Activated T-helper 1 cell treated with anti-CD3 and anti-CD28 coated beads, Interleukin-12 subunit alpha, Interleukin-12 subunit beta, Interleukin-2, Interleukin-4 antibody, amounts not matched to agents 30 ng/mL and 10 ng/mL and 1 ng/mL, durations not matched to agents 14 hours and 24 hours and 36 hours (primary cell): ENCODE measurements at regions not wholly inside any gene's neighbourhood (a gene's known extent, or its start where the extent isn't known, plus 50 kb on each side); places are given as distances from the start of the nearest gene placed in this dataset.

Experiments used
- DNase-seq: peaks from one replicate; pipeline ENCODE4 v3.0.0; 2021; ENCODE audit warnings: low spot score
- H3K27ac Mint-ChIP-seq: one replicate; pipeline ENCODE4 v1.8.0; 2021; ENCODE audit warnings: mild to moderate bottlenecking, mixed read lengths
- H3K27me3 Mint-ChIP-seq: one replicate; pipeline ENCODE4 v1.8.0; 2022; ENCODE audit warnings: mild to moderate bottlenecking, moderate library complexity, mixed read lengths; ENCODE audit not compliant: insufficient read depth
- H3K36me3 Mint-ChIP-seq: one replicate; pipeline ENCODE4 v1.8.0; 2021; ENCODE audit warnings: low read depth, mixed read lengths
- H3K4me1 Mint-ChIP-seq: one replicate; pipeline ENCODE4 v1.8.0; 2021; ENCODE audit warnings: low read depth, mixed read lengths
- H3K4me3 Mint-ChIP-seq: one replicate; pipeline ENCODE4 v1.8.0; 2021; ENCODE audit warnings: mild to moderate bottlenecking, moderate library complexity, mixed read lengths
- H3K9me3 Mint-ChIP-seq: one replicate; pipeline ENCODE4 v1.8.0; 2021; ENCODE audit warnings: mixed read lengths
- intact Hi-C: fragments of 100-400 bp; cut with micrococcal nuclease; formaldehyde crosslinking; loops from one replicate; pipeline ENCODE4 v1.15.1; 2024

DNA sequence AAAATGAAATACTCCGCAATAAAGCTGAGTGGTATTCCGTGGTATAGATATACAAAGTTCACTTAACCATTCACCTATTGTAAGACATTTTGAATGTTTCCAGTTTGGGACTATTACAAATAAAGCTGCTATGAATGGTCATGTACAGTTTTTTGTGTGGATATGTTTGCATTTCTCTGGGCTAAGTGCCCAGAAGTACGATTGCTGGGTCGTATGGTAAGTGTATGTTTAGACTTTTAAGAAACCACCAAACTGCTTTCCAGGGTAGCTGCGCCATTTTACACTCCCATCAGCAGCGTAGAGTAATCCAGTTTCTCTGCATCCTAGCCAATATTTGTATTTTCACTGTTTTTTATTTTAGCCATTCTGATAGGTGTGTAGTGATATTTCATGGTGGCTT, 208.4 kb upstream of the TLE3 start:
- intact Hi-C loops: no loop called here
- H3K4me1 Mint-ChIP-seq: peaks cover 9% of the 10 kb centered on the region
- H3K27ac Mint-ChIP-seq: no peak overlapping the region

DNA sequence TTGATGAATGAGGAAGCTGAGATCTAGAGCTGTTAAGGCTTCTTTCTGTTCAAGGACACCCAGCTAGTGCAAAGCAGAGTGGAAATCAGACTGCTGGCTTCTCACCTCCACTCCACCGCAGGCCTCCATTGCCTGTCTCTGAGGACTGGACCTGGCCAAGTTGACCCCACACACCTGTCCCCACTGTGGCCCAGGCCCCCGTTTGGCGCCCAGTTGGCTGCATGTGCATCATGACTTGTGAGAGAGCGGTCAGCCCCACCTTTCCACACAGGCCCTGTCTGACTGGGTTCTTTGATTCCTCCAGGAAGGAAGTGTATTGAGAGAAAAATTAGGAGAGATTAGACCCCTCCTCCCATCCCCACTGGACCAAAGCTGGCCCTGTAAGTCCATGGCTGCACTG, 206.3 kb upstream of the TLE3 start:
- H3K4me1 Mint-ChIP-seq: peaks cover 19% of the 10 kb centered on the region
- H3K36me3 Mint-ChIP-seq: no peaks in the 10 kb centered on the region
- no peak overlapping the region for H3K27ac Mint-ChIP-seq
- intact Hi-C loops: loop anchor here (5.0 kb wide), 3 partner anchors 547 to 732 kb away; no protein-coding TSS in a partner anchor
- H3K27me3 Mint-ChIP-seq: peaks cover 17% of the 10 kb centered on the region
- DNase-seq: no peak
- H3K9me3 Mint-ChIP-seq: no peaks in the 10 kb centered on the region
- no peak overlapping the region for H3K4me3 Mint-ChIP-seq

More for the DNA sequence above, 208.4 kb upstream of the TLE3 start:
- Mint-ChIP-seq H3K27me3 (peaks cover 21% of the 10 kb centered on the region), H3K4me3 (no peak overlapping the region), H3K36me3 (no peaks in the 10 kb centered on the region), H3K9me3 (no peaks in the 10 kb centered on the region)
- DNase-seq: no peak

DNA sequence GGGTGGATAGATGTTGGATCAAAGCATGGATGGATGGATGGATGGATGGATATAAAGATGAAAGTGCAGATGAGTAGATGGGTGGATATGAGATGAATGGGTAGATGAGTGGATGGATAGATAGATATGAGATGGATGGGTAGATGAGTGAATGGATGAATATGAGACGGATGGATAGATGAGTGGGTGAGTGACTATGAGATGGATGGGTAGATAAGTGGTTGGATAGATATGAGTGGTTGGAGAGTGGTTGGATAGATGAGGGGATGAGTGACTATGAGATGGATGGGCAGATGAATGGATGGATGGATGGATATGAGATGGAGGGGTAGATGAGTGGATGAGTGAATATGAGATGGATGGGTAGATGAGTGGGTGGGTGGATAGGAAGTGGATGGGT, 204.6 kb upstream of the TLE3 start:
- DNase-seq: no peak
- H3K27ac Mint-ChIP-seq: no peak overlapping the region

DNA sequence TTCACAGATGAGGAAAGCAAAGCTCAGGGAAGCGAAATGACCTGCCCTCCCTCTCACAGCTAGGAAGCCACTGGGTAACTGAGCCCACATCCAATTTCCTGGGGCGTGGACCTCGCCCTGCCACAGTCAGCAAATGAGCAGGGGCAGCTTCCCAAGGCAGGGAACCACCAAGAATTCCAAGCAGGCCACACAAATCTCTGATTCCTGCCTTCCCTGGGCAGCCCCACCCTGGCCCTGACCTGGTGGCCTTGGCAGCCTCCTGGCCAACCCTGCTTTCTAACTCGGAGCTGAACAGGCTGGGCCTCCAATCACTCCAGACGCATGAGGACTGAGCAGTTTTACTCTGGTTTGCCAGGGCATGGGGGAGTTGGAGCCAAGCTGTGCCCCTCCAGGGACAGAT, 203.7 kb upstream of the TLE3 start:
- Mint-ChIP-seq H3K4me1 (peaks cover 9% of the 10 kb centered on the region), H3K27me3 (peaks cover 21% of the 10 kb centered on the region), H3K27ac (no peak overlapping the region), H3K4me3 (no peak overlapping the region), H3K36me3 (no peaks in the 10 kb centered on the region), H3K9me3 (no peaks in the 10 kb centered on the region)
- DNase-seq: no peak
- intact Hi-C loops: loop anchor here (2.0 to 5.0 kb wide), 4 partner anchors 203 to 729 kb away; no protein-coding TSS in a partner anchor

More for the DNA sequence above, 204.6 kb upstream of the TLE3 start:
- intact Hi-C loops: loop anchor here (5.0 kb wide), 3 partner anchors 545 to 730 kb away; no protein-coding TSS in a partner anchor
- Mint-ChIP-seq H3K4me3 (no peak overlapping the region), H3K9me3 (no peaks in the 10 kb centered on the region), H3K36me3 (no peaks in the 10 kb centered on the region), H3K27me3 (peaks cover 16% of the 10 kb centered on the region), H3K4me1 (peaks cover 9% of the 10 kb centered on the region)

DNA sequence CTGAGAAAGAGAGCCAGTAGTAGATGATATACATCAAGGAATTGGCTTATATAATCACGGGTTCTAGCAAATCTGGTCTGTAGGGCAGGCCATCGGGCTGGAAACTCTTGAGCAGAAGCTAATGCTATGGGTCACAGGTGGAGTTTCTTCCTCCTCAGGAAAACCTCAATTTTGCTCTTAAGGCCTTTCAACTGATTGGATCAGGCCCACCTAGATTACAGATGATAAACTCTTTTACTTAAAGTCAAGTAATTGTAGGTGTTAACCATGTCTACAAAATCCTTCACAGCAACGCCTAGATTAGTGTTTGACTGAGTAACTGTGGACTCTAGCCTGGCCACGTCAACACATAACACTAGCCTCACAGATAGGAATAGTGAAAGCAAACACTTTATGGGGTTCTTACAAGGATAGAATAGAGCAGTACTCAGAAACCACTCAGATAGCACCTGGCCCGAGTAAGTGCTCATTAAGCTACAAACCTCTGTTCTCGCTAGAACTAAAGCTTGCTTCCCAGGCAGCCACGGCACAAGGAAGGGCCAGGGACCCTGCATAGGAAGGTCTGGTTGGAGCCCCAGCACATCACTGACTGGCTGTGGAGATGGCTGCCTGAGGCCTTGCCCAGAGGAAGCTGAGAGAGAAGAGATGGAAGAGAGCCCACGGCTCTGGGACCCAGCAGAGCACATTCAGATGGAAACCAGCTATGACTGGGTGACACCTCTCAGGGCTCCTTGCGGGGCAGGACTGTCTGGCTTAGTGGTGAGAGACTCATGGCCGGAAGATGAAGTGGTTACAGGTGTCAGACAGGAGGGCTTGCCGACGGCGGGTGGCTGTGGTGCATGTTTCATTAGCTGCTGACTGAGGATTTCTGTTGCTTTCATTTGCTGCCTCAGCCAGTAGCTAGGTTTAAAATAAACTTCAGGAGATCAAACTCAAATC, 202.5 kb upstream of the TLE3 start:
- intact Hi-C loops: loop anchor here (1.0 to 5.0 kb wide), 8 partner anchors 42 to 728 kb away; no protein-coding TSS in a partner anchor
- no peaks in the 10 kb centered on the region for H3K36me3 Mint-ChIP-seq
- peak; percentile 71 for DNase-seq
- H3K27me3 Mint-ChIP-seq: peaks cover 22% of the 10 kb centered on the region
- H3K4me1 Mint-ChIP-seq: peaks cover 9% of the 10 kb centered on the region
- peak overlapping the region; percentile 24 for H3K27ac Mint-ChIP-seq
- H3K4me3 Mint-ChIP-seq: no peak overlapping the region
- no peaks in the 10 kb centered on the region for H3K9me3 Mint-ChIP-seq

DNA sequence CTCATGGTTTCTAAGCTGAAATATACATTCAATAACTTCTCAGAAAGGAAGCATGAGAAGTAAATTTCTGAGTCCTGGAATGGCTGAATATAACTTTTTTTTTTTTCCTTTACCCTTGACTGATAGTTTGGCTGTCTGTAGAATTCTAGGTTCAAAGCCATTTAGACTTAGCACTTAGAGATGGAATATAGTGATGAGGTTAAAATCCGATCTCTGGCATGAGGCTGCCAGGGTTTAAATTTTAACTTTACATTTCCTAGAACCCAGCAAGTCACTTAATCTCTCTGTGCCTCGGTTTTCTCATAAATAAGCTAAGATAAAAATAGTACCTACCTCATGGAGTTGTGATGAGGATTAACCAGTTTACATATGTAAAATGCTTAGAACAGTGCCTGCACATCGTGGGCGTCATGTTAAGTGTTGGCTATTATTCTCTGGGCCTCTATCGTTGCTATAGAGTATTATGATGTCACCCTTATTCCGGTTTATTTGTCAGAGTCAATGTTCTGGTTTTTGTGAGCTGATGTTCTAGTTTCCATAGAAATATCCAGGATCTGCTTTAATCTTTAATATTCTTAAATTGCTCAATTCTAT, 199.8 kb upstream of the TLE3 start:
- peaks cover 9% of the 10 kb centered on the region for H3K4me1 Mint-ChIP-seq
- no peak overlapping the region for H3K4me3 Mint-ChIP-seq
- no peak overlapping the region for H3K27ac Mint-ChIP-seq
- intact Hi-C loops: no loop called here
- H3K36me3 Mint-ChIP-seq: no peaks in the 10 kb centered on the region
- no peak for DNase-seq
- H3K9me3 Mint-ChIP-seq: no peaks in the 10 kb centered on the region
- peaks cover 41% of the 10 kb centered on the region for H3K27me3 Mint-ChIP-seq

DNA sequence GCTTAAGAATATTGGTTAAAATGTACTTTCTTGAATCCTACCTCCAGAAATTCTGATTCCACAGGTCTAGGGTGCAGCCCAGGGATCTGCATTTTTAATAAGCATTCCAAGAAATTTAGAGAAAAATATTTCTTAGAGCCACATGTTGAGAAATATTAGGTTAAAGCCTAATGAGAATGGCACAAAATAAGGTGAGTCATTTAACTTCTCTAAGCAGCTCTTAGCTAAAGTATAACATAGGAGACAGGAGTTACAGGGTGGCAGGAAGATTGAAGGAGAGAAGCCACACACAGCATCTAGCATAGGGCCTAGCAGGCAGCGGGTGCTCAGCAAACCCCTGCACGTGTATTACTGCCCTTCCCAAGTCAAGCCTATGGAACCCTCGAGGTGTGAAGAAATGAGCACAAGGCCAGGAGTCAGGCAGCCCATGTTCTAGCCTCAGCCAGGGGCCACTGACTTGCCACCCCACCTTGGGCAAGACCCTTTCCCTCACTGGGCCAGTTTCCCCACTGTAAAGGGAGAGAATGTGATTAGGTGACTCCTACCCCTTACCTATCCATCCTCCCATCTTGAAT, 197.1 kb upstream of the TLE3 start:
- Mint-ChIP-seq H3K27me3 (peaks cover 48% of the 10 kb centered on the region), H3K36me3 (no peaks in the 10 kb centered on the region), H3K4me1 (no peaks in the 10 kb centered on the region), H3K27ac (no peak overlapping the region), H3K4me3 (no peak overlapping the region), H3K9me3 (no peaks in the 10 kb centered on the region)
- intact Hi-C loops: no loop called here
- DNase-seq: no peak

DNA sequence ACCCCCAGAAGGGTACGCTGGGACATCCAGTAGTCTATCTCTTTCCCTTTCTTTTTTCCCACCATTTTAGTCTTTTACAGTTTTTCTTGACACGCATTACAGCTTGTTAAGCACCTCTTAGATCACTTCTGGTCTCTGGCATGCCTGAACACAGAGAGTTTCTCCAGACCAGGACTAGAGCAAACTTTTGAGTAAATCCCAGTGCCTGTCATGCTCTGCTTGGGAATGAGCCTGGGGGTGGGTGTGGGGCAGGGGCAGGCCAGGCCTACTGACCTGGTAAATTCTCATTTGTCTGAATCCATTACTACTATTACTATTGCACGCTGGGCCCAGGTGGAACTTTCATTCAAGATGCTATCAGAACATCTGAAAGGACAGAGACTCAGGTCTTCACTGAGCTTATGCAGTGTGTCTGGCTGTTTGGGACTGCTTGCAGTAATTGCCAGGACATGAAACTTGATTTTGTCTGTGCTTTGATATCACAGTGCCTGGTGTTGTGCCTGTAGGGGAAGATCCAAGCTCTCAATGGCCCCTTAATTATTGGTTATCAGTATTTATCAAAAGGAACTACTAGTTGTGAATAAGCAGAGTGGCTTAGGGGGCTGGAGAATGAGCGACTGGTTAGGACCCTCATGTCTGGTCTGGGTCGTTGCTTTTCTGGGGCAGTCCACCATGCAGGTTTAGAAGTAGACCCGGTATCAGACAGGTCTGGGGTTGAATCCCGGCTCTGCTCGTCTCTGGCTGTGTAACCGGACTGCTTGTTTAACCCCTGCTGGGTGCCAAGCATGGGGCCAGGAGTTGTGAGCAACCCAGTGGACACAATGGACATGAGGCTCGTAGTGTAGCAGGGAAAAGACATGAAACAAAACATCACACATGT, 196.1 kb upstream of the TLE3 start:
- Mint-ChIP-seq H3K36me3 (no peaks in the 10 kb centered on the region), H3K27me3 (peaks cover 48% of the 10 kb centered on the region), H3K4me1 (no peaks in the 10 kb centered on the region), H3K4me3 (no peak overlapping the region), H3K27ac (no peak overlapping the region), H3K9me3 (no peaks in the 10 kb centered on the region)
- intact Hi-C loops: no loop called here
- DNase-seq: no peak

DNA sequence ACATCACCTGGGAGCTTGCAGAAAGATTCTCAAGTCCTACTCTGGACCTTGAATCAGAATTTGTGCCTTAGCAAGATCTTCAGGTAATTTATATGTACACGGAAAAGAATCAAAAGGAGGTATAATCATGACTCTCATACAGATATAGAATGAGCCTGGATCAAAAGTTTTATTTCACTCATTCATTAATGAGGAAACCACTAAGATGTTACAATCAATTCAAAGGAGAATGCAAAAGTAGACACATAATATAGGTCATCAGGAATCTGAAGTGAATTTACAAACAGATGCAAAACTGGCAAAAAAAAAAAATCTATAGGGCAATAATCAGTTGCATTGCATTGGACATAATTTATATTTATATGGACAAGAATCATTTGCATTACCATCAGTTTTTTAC, 195.4 kb upstream of the TLE3 start:
- no peaks in the 10 kb centered on the region for H3K36me3 Mint-ChIP-seq

DNA sequence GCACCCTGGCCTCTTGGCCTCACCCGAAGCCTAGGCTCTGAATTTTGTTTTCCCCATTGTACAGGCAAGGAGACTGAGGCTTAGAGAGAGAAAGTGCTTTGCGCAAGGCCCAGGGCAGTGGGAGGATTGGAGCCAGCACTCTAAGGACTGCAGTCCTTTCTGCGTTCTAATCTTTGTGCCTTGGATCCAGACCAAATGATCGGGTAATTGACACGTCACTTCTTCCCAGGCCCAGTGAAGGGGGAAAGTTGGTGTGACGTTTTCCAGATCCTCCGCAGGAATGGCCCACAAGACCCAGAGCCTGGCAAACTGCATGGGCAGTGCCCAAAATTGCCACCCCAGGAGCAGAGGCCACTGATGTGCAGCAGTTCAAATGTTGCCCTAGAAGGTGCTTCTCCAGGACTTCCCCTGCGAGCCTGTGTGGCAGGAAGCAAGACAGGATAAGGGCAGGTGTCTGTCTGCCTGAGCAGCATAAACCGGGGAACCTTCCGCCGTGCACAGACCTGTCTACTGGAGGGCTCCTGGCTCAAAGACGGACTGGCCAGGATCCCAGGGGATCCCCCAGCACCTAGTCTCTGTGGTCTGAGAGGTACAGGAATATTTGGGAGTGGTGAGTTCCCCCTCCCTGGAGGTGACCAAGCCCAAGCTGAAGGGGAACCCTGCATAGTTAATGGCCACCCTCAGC, 194.5 kb upstream of the TLE3 start:
- intact Hi-C loops: no loop called here
- no peak overlapping the region for H3K27ac Mint-ChIP-seq

More for the DNA sequence above, 195.4 kb upstream of the TLE3 start:
- H3K4me1 Mint-ChIP-seq: no peaks in the 10 kb centered on the region
- peaks cover 50% of the 10 kb centered on the region for H3K27me3 Mint-ChIP-seq
- no peak overlapping the region for H3K4me3 Mint-ChIP-seq
- no peak overlapping the region for H3K27ac Mint-ChIP-seq
- no peaks in the 10 kb centered on the region for H3K9me3 Mint-ChIP-seq
- DNase-seq: no peak
- intact Hi-C loops: no loop called here

DNA sequence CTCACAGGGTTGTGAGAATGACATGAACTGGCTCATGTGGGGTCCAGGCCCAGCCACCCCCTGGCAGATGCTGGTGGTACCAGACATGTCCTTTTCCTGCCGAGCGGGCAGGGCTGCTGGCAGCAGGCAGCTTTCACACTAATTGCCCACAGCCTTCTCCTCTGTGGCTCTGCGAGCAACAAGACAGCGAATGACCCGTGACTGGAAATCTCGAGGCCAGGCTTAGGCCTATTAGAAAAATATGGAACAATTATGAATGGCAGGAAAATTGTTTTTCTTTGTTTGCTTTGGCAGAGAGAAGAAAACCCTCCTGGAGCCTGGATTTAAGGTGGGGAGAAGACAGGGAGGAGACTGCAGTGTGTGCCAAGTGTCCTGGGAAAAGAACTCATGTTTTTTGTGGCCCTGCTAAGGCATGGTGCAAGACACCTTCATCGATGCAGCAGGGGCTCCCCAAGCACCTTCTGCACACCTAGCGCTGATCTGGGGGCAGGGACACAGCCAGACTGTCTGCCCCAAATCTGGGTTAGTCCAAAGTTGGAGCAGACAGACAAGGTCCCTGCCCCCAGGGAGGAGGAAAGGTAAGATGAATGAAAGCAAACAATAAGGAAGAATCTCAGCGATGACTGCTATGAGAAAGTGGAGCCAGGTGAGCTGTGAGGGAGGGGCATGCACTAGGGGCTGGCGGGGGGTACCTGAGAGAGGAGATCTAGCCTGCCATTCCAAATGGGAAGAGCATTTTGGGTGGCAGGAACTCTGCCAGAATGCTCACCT, 193.8 kb upstream of the TLE3 start:
- H3K27me3 Mint-ChIP-seq: peaks cover 38% of the 10 kb centered on the region
- no peak for DNase-seq
- H3K27ac Mint-ChIP-seq: no peak overlapping the region
- H3K4me1 Mint-ChIP-seq: no peaks in the 10 kb centered on the region
- intact Hi-C loops: no loop called here
- H3K36me3 Mint-ChIP-seq: no peaks in the 10 kb centered on the region
- no peaks in the 10 kb centered on the region for H3K9me3 Mint-ChIP-seq
- no peak overlapping the region for H3K4me3 Mint-ChIP-seq

More for the DNA sequence above, 194.5 kb upstream of the TLE3 start:
- Mint-ChIP-seq H3K27me3 (peaks cover 45% of the 10 kb centered on the region), H3K4me3 (no peak overlapping the region), H3K4me1 (no peaks in the 10 kb centered on the region), H3K9me3 (no peaks in the 10 kb centered on the region), H3K36me3 (no peaks in the 10 kb centered on the region)
- DNase-seq: no peak
